Astrocyte of the spinal cord (primary cell): ENCODE measurements at regions not wholly inside any gene's neighbourhood (a gene's known extent, or its start where the extent isn't known, plus 50 kb on each side); places are given as distances from the start of the nearest gene placed in this dataset.

Experiments used
- DNase-seq: peaks from one replicate; pipeline ENCODE4 v3.0.0; 2011; ENCODE audit warnings: low read depth, low spot score
- H3K4me3 ChIP-seq: 2 replicates; pipeline ENCODE4 v1.5.1; 2011; ENCODE audit warnings: low read depth, mild to moderate bottlenecking, low read length, moderate library complexity
- CTCF ChIP-seq: IDR thresholded peaks from 2 replicates; pipeline ENCODE4 v1.5.1; 2012; ENCODE audit warnings: low read depth, mild to moderate bottlenecking, low read length, inconsistent platforms
- in situ Hi-C: cut with HindIII; loops from 2 replicates; pipeline ENCODE4 v1.10.0; 2017; ENCODE audit warnings: low sequenced_read_pairs

- DNase-seq, result no peak
- TF ChIP-seq CTCF, result no peak
- in situ Hi-C loops, result no loop called here
- H3K4me3 ChIP-seq, result no peak overlapping the region
These were observed 123.0 kb upstream of the KL start for GRCh38 chr13:32893176-32893575.

- H3K4me3 ChIP-seq, result no peak overlapping the region
- no peak for TF ChIP-seq CTCF
- in situ Hi-C loops, result no loop called here
- DNase-seq, result no peak
These were observed 121.6 kb upstream of the KL start for GRCh38 chr13:32894589-32895001.

GRCh38 chr13:32895296-32895695 lies 120.9 kb upstream of the KL start:
- in situ Hi-C loops, result no loop called here
- TF ChIP-seq CTCF, result no peak
- no peak overlapping the region for H3K4me3 ChIP-seq
- no peak for DNase-seq

- no peak overlapping the region for H3K4me3 ChIP-seq
- in situ Hi-C loops, result no loop called here
- no peak for DNase-seq
- TF ChIP-seq CTCF, result no peak
These were observed 118.9 kb upstream of the KL start for GRCh38 chr13:32897296-32897695.

- DNase-seq, result no peak
- in situ Hi-C loops, result no loop called here
- no peak overlapping the region for H3K4me3 ChIP-seq
- no peak for TF ChIP-seq CTCF
These were observed 114.0 kb upstream of the KL start for GRCh38 chr13:32902029-32902780.

- no peak overlapping the region for H3K4me3 ChIP-seq
- no peak for TF ChIP-seq CTCF
- DNase-seq, result peak; percentile 49
- in situ Hi-C loops, result no loop called here
These were observed 113.3 kb upstream of the KL start for GRCh38 chr13:32902874-32903273.
